ENCODE measurements at regions not wholly inside any gene's neighbourhood (a gene's known extent, or its start where the extent isn't known, plus 50 kb on each side); places are given as distances from the start of the nearest gene placed in this dataset.

DNA sequence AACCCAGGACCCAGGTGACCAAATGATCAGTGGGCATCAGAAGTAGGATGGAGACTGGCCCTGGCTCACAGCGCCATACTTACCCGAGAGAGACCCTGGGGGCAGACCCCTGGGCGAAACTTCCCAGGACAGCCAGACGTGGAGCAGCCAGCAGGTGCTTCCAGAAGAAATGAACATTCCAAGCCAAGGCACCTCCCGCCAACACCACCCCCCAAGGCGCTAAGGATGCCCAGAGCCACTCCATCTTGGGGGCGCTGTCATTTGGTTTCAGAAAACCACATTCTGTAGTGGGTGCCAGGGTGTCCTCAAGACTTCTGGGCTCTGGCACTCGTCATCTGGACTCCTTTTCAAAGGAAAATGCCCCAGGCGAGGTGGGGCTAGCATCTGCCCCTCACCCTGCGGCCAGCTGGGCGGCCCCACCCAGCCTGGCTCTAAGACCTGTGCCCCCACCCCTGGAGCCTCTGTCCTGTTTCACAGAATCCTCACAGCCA lies 98.8 kb downstream of the RIPK4 start:
- no peak for DNase-seq (ENCODE audit: low spot score)
- no peaks in the 10 kb centered on the region for H3K9me3 ChIP-seq
- no peaks in the 10 kb centered on the region for H3K27me3 ChIP-seq (replicated peaks; ENCODE audit: insufficient read depth)
- intact Hi-C loops (cut with DNase I) = no loop called here
- peaks cover 7% of the 10 kb centered on the region for H3K4me1 ChIP-seq (replicated peaks)
- TF ChIP-seq POLR2AphosphoS5 (IDR thresholded peaks at IDR 0.05) (no peak), POLR2A (IDR thresholded peaks at IDR 0.05) (no peak)
- no peak overlapping the region for H3K4me3 ChIP-seq
- WGBS = 97% methylated on average over 11 of the region's 11 CpGs
- no peak overlapping the region for H3K27ac ChIP-seq
- H3K36me3 ChIP-seq = no peaks in the 10 kb centered on the region

DNA sequence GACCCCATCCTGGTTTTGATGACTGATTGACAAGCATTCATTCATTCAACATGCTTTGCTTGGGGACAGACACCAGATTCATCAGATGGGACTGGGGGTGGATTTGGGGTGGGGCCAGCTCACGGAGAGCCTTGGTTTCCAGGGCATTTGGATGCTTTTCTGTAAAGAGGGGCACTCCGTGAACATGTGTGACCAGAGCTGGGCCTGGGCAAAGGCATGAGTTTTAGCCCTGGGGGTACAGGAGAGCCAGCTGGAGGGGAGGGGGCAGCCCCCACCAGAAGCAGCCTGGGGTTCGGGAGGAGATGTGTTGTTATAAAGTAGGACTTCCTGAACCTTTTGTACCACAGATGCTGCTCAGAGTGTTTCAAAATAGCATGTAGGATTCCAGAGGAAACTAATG lies 99.7 kb downstream of the RIPK4 start:
- Histone ChIP-seq H3K27me3 (replicated peaks; ENCODE audit: insufficient read depth) (no peaks in the 10 kb centered on the region), H3K36me3 (no peaks in the 10 kb centered on the region), H3K27ac (no peak overlapping the region), H3K4me1 (replicated peaks) (peaks cover 7% of the 10 kb centered on the region), H3K9me3 (no peaks in the 10 kb centered on the region), H3K4me3 (no peak overlapping the region)
- 90% methylated on average over 3 of the region's 3 CpGs for WGBS
- no peak for DNase-seq (ENCODE audit: low spot score)
- TF ChIP-seq, protein P1, sequence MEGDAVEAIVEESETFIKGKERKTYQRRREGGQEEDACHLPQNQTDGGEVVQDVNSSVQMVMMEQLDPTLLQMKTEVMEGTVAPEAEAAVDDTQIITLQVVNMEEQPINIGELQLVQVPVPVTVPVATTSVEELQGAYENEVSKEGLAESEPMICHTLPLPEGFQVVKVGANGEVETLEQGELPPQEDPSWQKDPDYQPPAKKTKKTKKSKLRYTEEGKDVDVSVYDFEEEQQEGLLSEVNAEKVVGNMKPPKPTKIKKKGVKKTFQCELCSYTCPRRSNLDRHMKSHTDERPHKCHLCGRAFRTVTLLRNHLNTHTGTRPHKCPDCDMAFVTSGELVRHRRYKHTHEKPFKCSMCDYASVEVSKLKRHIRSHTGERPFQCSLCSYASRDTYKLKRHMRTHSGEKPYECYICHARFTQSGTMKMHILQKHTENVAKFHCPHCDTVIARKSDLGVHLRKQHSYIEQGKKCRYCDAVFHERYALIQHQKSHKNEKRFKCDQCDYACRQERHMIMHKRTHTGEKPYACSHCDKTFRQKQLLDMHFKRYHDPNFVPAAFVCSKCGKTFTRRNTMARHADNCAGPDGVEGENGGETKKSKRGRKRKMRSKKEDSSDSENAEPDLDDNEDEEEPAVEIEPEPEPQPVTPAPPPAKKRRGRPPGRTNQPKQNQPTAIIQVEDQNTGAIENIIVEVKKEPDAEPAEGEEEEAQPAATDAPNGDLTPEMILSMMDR (IDR thresholded peaks at IDR 0.05) = no peak
- intact Hi-C loops (cut with DNase I) = no loop called here

DNA sequence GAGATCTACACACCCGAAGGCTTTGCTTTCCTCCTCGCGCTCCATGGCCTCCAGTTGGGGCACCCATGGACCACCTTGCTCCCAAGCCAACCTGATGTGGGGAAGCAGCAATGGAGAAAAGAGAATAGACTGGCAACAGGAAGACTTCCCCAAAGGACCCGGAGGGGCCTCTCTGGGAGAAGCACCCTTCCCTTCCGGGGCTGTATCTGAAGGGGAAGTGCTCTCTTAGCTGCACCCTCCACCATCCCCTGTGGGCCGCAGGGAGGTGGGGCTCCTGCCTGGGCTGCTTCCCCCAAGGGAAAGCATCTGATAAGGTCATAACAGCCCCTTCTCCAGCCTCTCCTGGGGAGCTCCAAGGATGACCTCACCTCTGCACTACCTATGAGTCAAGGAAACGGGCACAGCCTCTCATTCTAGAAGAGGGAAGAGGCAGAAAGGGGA lies 100.2 kb downstream of the RIPK4 start:
- no peaks in the 10 kb centered on the region for H3K36me3 ChIP-seq
- H3K9me3 ChIP-seq = no peaks in the 10 kb centered on the region
- no peak overlapping the region for H3K27ac ChIP-seq
- DNase-seq (ENCODE audit: low spot score) = no peak
- no peak for TF ChIP-seq POLR2A (IDR thresholded peaks at IDR 0.05)
- TF ChIP-seq POLR2AphosphoS5 (IDR thresholded peaks at IDR 0.05) = no peak
- TF ChIP-seq, protein P1 (IDR thresholded peaks at IDR 0.05) = no peak
- intact Hi-C loops (cut with DNase I) = no loop called here
- peaks cover 7% of the 10 kb centered on the region for H3K4me1 ChIP-seq (replicated peaks)
- no peak overlapping the region for H3K4me3 ChIP-seq
- 83% methylated on average over 7 of the region's 7 CpGs for WGBS
- no peaks in the 10 kb centered on the region for H3K27me3 ChIP-seq (replicated peaks; ENCODE audit: insufficient read depth)

DNA sequence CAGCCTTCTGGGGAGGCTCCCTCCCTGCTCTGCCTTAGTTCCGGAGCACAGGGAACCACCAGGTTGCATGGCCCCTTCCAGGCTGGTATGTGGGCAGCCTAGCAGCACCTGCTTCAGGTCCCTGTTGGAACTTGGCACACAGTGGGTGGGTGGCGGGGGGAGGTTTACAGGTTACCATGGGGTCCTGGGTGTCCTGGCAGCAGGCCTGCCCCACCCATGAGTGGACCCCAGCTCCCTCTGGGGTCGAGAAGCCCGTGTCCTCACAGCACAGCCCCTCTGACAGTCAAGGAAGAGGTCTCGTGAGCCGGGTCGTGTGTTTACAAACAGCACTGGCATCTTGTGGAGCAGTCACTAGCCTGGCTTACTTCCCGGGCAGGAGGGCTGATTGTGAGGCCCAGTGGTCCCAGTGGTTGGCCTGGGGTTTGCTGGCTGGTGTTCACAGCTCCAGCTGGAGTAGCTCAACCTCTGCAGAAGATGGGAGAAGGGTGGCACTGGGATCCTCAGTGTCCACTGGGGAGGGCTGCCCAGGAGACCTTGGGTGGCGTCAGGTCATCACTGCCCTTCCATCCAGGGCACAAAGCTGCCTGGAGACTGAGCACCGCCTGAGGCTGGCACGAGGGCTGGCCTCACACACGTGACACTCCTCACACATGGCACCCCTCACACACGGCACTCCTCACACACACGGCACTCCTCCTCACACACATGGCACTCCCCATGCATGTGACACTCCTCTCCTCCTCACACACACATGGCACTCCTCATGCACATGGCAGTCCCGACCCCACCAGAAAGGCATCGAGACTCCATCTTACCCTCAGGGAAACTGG lies 100.9 kb downstream of the RIPK4 start:
- intact Hi-C loops (cut with DNase I) = no loop called here
- no peak overlapping the region for H3K4me3 ChIP-seq
- 92% methylated on average over 15 of the region's 16 CpGs for WGBS
- no peak for DNase-seq (ENCODE audit: low spot score)
- no peaks in the 10 kb centered on the region for H3K36me3 ChIP-seq
- H3K27ac ChIP-seq = no peak overlapping the region
- H3K4me1 ChIP-seq (replicated peaks) = peaks cover 7% of the 10 kb centered on the region
- no peaks in the 10 kb centered on the region for H3K27me3 ChIP-seq (replicated peaks; ENCODE audit: insufficient read depth)
- H3K9me3 ChIP-seq = no peaks in the 10 kb centered on the region
- TF ChIP-seq POLR2A (IDR thresholded peaks at IDR 0.05) (no peak), POLR2AphosphoS5 (IDR thresholded peaks at IDR 0.05) (no peak)
- TF ChIP-seq, protein P1 (IDR thresholded peaks at IDR 0.05) = no peak

DNA sequence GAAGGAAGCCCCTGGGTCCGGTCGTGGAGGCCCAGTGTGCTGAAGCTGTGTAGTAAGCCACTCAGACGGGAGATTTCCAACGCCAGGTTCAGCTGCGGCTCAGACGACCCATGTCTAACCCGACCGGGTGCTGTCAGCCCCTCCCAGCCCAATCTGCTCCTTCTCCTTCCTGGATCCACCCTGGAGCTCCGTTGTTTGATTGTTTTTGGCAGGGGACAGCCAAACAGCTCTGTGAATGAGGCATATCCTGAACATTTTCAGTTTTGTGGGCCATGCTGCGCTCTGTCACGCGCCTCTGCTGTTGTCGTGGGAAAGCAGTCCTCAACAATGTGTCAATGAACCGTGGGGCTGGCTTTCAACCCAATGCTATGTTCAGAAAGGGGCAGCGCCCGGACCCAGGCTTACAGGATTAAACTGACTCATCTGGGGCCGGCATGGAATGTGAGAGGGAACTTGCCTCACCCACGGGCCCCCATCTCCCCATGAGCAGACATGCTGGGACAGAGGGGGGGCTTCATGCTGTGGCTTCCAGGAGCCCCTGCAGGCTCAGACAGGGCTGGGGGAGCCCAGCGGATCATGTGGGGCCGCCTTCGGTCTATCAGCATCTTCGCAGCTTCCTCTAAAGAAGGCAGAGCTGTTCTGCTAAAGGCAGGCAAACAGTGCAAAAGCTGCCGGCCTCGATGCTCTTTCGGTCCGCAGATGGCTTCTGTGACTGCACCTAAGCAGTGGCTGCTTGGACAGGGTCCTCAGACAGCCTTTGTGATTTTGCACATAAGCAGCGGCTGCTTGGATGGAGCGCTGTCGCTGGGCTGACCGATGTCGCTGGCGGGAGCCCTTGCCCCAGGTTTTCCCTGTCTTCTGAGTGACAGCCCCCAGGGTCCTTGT lies 101.7 kb downstream of the RIPK4 start:
- intact Hi-C loops (cut with DNase I) = no loop called here

More for the DNA sequence above, 101.7 kb downstream of the RIPK4 start:
- DNase-seq (ENCODE audit: low spot score) = no peak
- Histone ChIP-seq H3K27ac (peak overlapping the region in 1 of 2 donors; percentile 36), H3K4me1 (replicated peaks) (peaks cover 7% of the 10 kb centered on the region), H3K27me3 (replicated peaks; ENCODE audit: insufficient read depth) (no peaks in the 10 kb centered on the region), H3K4me3 (no peak overlapping the region), H3K36me3 (no peaks in the 10 kb centered on the region), H3K9me3 (no peaks in the 10 kb centered on the region)
- peak; percentile 6 for TF ChIP-seq POLR2AphosphoS5 (IDR thresholded peaks at IDR 0.05)
- no peak for TF ChIP-seq POLR2A (IDR thresholded peaks at IDR 0.05)
- 54% methylated on average over 32 of the region's 32 CpGs for WGBS
